HG03565 (cell line): ENCODE measurements at regions not wholly inside any gene's neighbourhood (a gene's known extent, or its start where the extent isn't known, plus 50 kb on each side); places are given as distances from the start of the nearest gene placed in this dataset.

Experiments used
- ATAC-seq: cut with Tn5 transposase; IDR thresholded peaks from one replicate; pipeline ENCODE4 v1.9.1; 2021; ENCODE audit warnings: mild to moderate bottlenecking, moderate library complexity; ENCODE audit not compliant: unreplicated experiment

GRCh38 chr12:19855851-19856250, 416.6 kb downstream of the AEBP2 start:
- ATAC-seq: no peak

GRCh38 chr12:19856389-19856788, 417.1 kb downstream of the AEBP2 start:
- no peak for ATAC-seq

- no peak for ATAC-seq
Observed at GRCh38 chr12:19857204-19857603, 417.9 kb downstream of the AEBP2 start.

GRCh38 chr12:19867151-19867550, 427.9 kb downstream of the AEBP2 start:
- no peak for ATAC-seq

- no peak for ATAC-seq
Observed at GRCh38 chr12:19867970-19868369, 428.7 kb downstream of the AEBP2 start.

- no peak for ATAC-seq
Observed at GRCh38 chr12:19869413-19869812, 430.1 kb downstream of the AEBP2 start.

- no peak for ATAC-seq
Observed at GRCh38 chr12:19872621-19873540, 433.6 kb downstream of the AEBP2 start.

GRCh38 chr12:19880076-19880475, 440.8 kb downstream of the AEBP2 start:
- ATAC-seq: no peak

- no peak for ATAC-seq
Observed at GRCh38 chr12:19880721-19881120, 441.4 kb downstream of the AEBP2 start.

- ATAC-seq: no peak
Observed at GRCh38 chr12:19882346-19882745, 443.1 kb downstream of the AEBP2 start.

- no peak for ATAC-seq
Observed at GRCh38 chr12:19884021-19884492, 444.8 kb downstream of the AEBP2 start.

- no peak for ATAC-seq
Observed at GRCh38 chr12:19885093-19885812, 446.0 kb downstream of the AEBP2 start.

- no peak for ATAC-seq
Observed at GRCh38 chr12:19886065-19886464, 446.8 kb downstream of the AEBP2 start.

GRCh38 chr12:19886639-19887064, 447.4 kb downstream of the AEBP2 start:
- no peak for ATAC-seq

- no peak for ATAC-seq
Observed at GRCh38 chr12:19890024-19890423, 450.7 kb downstream of the AEBP2 start.

- no peak for ATAC-seq
Observed at GRCh38 chr12:19891936-19892591, 452.8 kb downstream of the AEBP2 start.

- ATAC-seq: no peak
Observed at GRCh38 chr12:19893514-19893913, 454.2 kb downstream of the AEBP2 start.

- no peak for ATAC-seq
Observed at GRCh38 chr12:19894050-19894449, 454.8 kb downstream of the AEBP2 start.

GRCh38 chr12:19894803-19895202, 455.5 kb downstream of the AEBP2 start:
- ATAC-seq: peak; percentile 88

GRCh38 chr12:19895246-19896020, 456.1 kb downstream of the AEBP2 start:
- ATAC-seq: no peak

- no peak for ATAC-seq
Observed at GRCh38 chr12:19896041-19896440, 456.7 kb downstream of the AEBP2 start.
